GM18498 (cell line): ENCODE measurements at regions not wholly inside any gene's neighbourhood (a gene's known extent, or its start where the extent isn't known, plus 50 kb on each side); places are given as distances from the start of the nearest gene placed in this dataset.
"Not testable (repeated sequence)": the region's sequence is repeated elsewhere in the genome, so short reads cannot be mapped to it uniquely, and the experiment has no call there.

ENCODE experiments used
- ATAC-seq: cut with Tn5 transposase; IDR thresholded peaks from one replicate; pipeline ENCODE4 v1.9.1; 2021; ENCODE audit warnings: mild to moderate bottlenecking, moderate library complexity; ENCODE audit not compliant: unreplicated experiment

DNA sequence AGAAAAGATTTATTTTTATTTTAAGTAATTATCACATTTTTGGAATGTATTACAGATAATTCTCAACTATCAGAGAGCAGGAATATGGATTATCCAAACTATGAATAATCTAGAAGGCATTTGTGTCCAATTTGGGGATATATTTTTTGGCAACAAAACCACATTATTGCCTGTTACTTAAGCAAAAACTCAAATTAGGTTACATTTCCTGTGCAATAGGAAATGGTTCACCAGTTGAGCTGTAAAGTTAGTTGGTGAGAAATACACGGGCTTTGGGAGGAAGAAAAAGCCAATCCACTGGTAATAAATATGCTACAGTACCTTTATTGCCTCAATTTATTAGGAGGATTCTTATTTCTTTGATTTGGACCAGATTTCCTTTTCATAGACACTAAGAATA lies 1075.2 kb downstream of the PCDH9 start:
- ATAC-seq = no peak

DNA sequence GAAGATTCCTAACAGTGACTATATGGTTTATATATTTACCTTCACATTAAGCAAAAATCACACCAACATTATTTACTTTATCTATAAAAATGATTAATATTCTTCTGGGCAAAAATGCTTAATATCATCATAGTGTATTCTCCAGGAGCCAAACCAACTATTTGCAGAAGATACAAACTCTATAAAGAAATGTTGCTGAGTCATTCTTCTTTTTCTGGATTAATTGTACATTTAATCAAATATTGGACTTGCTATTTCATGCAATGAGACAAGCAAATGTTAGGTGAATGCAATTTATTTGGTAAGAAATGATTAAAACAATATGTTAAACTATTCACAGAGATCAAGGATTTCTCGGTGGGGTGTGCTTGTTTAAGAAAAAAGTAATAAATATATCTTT lies 1075.8 kb downstream of the PCDH9 start:
- ATAC-seq = no peak

DNA sequence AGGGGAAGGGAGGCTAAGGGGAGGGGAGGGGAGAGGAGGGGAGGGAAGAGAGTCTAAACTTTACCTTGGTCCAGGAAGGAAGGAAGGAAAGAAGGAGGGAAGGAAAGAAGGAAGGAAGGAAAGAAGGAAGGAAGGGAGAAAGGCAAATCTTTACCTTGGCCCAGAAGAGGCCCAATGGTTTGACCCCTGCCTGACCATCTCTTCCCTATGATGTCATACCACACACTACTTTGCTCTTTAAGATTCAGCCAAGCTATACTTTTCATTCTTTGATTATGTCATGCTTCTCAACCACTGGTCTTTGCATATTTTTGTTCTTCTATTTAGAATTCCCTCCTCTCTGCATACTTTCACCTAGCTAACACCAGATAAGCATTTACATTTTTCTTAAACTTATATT lies 1077.5 kb downstream of the PCDH9 start:
- no peak for ATAC-seq

DNA sequence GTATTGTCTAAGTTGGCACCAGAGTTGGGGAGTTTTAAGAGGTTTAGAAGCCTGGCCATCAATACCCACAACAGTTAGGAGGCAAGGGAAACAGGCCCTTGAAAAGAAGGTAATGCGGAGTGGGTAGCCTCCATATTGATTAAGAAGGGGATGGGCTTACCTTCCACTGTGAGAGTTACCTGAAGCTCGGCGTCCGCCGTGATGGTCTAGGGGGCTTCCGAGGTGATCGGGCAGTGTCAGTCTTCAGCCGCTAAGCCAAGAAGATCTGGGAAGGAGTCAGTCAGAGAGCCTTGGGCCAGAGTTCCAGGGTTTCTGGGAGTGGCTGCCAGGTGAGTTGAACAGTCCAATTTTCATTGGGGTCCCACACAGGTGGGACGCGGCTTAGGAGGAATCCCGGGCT lies 1085.8 kb downstream of the PCDH9 start:
- ATAC-seq = not testable (repeated sequence)

DNA sequence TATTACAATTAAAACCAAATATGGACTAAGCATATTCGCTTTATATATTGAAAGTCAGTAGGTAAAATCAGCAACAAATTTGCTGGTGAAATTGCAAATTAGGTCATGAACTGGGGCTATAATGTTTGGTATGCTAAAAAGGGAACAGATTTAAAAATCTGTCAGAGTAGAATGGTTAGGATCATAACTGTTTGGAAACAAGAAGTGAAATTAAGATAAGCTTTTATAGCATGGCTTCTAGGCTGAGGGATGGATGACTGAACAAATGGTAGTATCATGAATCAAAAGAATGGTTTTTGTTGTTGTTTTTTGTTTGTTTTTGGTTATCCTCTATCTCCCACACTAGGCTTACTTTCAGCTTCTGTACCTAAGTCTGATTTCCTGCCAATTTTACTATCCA lies 1090.4 kb downstream of the PCDH9 start:
- no peak for ATAC-seq

DNA sequence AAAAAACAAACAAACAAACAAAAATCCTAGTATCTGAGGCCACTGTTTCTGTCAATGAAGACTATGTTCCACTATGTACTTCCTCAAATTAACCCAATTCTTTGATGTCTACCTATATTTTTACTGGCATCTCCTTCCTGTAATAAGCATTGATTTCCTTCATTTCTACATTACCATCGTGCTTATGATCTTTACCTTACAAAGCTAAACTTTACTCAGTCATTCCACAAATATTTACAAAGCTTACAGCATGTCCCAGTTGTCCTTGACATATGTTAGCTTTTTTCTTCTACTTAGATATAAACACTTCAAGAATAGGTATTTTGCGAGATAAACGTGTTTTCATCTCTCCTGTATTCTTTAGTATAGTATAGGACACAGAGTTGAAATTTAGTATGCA lies 1090.9 kb downstream of the PCDH9 start:
- ATAC-seq = no peak

DNA sequence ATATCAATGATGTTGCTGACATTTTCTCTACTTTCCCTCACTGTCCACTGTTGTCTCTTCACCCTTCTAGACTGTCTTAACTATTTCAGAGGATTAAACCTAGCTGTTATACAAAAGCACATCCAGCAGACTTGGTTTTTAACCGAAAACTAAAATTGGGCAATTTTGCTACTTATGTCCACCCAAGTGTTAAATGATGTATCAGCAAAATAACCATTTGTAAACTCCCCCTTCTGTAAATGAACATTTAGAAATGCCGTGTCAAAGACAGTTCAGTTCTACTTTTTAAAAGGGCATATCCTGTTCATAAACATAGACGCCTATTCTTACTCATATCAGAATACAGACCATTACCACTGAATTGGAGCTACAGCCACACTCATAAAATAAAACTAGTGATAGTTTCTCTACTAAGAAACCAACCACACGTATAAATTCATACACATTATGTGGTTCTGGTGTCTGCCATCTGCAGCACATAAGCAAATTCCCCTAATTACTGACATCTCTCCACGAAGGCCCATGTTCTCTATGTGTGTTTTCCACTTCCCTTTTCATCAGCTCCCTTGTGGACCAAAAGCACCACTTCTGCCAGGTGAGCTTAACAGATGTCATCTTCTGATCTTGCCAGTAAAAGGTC lies 1091.8 kb downstream of the PCDH9 start:
- ATAC-seq = peak; percentile 94

DNA sequence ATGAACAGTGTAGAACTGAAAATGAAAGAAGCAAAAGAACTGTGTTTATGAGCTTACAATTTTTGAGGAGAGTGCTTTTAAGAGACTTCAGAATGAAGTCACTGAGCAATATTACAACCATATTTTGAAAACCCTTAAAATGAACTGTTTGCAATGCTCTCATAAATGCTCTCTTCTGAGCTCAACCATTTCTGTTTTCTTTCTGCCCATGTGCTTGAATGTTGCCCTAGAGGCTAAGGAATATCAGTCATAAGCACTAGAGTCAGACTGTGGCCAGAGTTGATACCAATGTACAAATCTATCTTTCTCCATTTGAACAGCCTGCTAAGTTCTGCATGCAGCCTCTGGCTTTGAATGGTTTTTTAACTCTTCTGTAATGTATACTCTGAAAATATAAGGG lies 1092.8 kb downstream of the PCDH9 start:
- peak; percentile 23 for ATAC-seq

DNA sequence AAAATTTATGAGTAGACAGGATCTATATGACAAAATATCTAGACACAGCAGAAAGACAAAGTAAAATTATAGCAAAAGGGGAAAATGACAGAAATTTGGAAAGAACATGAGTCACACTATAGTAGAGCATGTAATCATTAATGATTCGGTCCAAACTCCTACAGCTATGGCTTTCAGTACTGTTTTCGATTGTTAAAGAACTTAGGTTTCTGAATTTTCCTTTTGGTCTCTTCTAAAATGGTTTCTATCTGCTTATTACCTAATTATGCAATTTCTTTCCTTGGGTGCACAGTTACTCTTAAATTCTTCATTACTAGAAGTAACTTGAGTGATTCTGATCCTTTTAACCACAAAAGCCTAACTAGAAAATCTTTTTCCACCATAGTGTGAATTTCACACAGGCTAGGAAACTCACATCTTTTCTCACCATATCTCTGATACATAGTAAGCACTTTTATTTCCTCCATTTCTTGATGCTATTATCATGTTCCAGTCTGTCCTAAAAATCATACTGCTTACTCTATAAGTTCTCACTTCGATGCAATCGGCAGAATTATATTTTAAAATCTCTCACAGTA lies 1101.4 kb downstream of the PCDH9 start:
- ATAC-seq = peak; percentile 94

GRCh38 chr13:66128201-66128600 lies 1101.9 kb downstream of the PCDH9 start:
- ATAC-seq = peak; percentile 42

- no peak for ATAC-seq
Measured at GRCh38 chr13:66117563-66117962, 1112.6 kb downstream of the PCDH9 start.

DNA sequence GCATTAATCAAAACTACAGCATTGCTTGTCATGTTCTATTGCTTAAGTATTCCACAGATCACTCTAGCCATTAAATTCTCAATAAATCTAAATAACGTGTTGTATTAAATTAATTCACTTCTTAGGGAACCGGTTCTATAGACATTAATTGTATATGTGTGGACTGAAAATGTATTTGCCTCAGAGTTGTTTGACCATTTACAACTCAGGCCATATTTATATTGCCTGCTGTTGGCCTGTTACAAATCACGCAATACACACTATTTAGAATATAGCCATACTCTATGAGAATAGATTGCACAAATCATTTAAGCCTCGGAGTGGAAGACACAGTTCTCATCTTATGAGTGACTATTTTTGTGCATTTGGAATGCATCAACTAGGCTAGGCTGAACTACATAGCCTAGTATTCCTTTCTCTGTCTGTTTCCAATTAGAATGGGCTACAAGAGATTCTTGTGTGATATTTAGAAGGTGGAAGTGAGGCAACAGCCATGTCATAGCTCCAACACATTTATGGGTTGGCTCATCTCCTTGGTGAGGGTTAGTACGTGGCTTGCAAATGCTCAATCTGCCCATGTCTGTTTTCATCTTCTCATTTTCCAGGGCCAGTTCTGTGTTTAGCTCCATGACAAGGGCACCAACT lies 1116.1 kb downstream of the PCDH9 start:
- no peak for ATAC-seq

DNA sequence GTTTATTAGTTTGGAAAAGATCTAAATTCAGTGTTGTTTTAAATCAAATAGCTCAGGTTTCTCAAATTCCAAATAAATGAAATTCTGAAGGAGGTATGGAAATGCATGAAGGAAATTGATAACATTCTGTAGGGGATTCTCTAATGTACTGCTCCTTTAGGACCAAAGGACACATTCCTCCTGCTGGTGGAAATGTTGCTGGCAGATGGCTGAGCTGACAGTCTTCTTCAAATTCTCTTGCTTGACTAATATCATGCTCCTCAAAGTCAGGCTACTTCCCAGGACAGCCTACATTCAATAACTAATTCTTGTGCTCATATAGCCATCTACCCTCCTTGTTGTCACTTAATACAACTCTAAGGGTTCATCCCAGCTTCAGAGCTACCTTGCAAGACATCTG lies 1118.5 kb downstream of the PCDH9 start:
- no peak for ATAC-seq

- ATAC-seq = no peak
Measured at GRCh38 chr13:66106246-66106645, 1123.9 kb downstream of the PCDH9 start.

- no peak for ATAC-seq
Measured at GRCh38 chr13:66102864-66103263, 1127.3 kb downstream of the PCDH9 start.

DNA sequence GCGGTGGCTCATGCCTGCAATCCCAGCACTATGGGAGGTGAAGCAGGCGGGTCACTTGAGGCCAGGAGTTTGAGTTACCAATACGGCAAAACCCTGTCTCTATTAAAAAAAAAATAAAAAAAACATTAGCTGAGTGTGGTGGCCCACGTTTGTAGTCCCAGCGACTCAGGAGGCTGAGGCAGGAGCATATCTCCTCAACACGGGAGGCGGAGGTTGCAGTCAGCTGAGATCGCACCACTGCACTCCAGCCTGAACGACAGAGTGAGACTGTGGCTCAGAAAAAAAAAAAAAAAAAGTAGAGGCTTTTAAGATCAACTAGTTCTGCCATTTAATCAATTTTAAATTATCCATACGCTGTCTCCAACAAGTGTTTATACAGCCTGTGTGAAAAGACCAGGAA lies 1130.3 kb downstream of the PCDH9 start:
- no peak for ATAC-seq

GRCh38 chr13:66098931-66099628 lies 1131.1 kb downstream of the PCDH9 start:
- no peak for ATAC-seq

- ATAC-seq = no peak
Measured at GRCh38 chr13:66089711-66090110, 1140.4 kb downstream of the PCDH9 start.

- no peak for ATAC-seq
Measured at GRCh38 chr13:66087269-66087710, 1142.8 kb downstream of the PCDH9 start.

- no peak for ATAC-seq
Measured at GRCh38 chr13:66077132-66077689, 1152.9 kb downstream of the PCDH9 start.

- no peak for ATAC-seq
Measured at GRCh38 chr13:66076417-66076816, 1153.7 kb downstream of the PCDH9 start.
